HG02642 (cell line): ENCODE measurements at regions not wholly inside any gene's neighbourhood (a gene's known extent, or its start where the extent isn't known, plus 50 kb on each side); places are given as distances from the start of the nearest gene placed in this dataset.
"Not testable (repeated sequence)": the region's sequence is repeated elsewhere in the genome, so short reads cannot be mapped to it uniquely, and the experiment has no call there.

Experiments
- ATAC-seq: cut with Tn5 transposase; IDR thresholded peaks from one replicate; pipeline ENCODE4 v1.9.1; 2021; ENCODE audit warnings: mild to moderate bottlenecking; ENCODE audit not compliant: unreplicated experiment, poor library complexity

DNA sequence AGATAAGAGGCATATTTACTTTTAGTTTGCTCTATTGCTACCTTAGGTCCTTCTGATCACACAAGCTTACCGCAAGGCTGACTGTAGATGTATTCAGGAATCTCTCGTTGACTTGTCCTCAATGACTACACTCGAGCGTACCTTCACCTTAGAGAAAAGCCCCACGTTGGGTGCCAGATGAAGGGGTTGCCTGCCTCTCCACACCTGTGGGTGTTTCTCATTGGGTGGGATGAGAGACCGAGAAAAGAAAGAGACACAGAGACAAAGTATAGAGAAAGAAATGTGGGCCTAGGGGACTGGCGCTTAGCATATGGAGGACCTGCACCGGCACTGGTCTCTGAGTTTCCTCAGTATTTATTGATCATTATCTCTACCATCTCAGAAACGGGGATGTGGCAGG, 51.8 kb downstream of the ASCL4 start:
- ATAC-seq = no peak

DNA sequence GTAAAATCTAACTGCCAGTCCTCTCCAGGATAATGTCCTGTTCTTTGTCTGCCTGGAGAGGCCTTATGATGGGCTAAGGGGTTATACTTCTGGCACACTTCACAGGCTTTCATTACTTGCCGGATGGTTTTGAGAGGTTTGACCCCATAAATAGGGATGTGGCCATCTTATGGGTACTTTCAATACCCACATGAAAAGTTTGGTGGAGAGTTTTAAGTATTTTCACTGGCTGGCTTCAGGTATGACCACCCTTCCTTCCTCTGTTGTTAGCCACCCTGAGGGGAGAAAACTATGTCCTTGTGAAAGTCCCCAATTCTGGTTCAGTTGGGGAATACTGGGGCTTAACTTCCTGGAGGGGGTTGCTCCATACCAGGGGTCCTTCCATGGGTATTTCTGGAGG, 54.8 kb downstream of the ASCL4 start:
- ATAC-seq = no peak

DNA sequence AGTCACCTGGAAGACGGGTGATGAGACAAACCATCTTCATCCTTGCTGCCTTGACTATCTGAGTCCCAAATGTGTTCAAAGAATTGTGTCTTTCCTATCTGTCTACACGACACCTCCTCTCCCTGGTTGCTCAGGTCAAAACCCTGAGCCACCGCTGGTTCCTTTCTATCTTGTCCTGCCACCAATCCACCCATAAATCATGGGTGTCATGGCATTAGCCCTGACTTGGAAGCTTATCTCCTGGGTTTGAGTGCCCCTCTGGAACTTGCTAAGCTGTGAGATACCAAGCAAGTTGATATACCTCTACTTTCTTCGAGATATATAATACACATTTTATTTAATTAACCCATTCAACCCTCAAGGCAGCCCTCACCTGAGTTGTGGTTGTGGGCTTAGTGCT, 57.9 kb downstream of the ASCL4 start:
- ATAC-seq = no peak

DNA sequence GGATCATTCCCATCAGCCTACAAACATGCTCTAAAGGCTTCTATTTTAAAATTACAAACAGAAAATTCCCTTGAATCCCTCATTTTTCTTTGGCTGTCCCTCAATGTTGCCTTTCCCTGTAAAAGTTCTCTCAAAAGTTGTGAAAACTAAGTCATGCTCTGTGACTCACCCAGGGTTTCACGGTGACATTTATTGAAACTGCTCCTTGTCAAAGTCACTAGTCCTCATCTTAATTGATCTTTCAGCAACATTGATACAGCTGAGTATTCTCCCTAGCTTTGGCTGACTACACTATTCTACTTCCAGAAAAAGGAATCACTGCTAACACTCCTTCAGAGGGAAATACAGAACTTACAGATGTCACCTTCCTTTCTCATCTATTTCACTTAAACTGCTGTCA, 65.7 kb downstream of the ASCL4 start:
- no peak for ATAC-seq

GRCh38 chr12:107843351-107844311, 69.1 kb downstream of the ASCL4 start:
- no peak for ATAC-seq

- ATAC-seq = no peak
Measured at GRCh38 chr12:107844312-107844921, 69.9 kb downstream of the ASCL4 start.

DNA sequence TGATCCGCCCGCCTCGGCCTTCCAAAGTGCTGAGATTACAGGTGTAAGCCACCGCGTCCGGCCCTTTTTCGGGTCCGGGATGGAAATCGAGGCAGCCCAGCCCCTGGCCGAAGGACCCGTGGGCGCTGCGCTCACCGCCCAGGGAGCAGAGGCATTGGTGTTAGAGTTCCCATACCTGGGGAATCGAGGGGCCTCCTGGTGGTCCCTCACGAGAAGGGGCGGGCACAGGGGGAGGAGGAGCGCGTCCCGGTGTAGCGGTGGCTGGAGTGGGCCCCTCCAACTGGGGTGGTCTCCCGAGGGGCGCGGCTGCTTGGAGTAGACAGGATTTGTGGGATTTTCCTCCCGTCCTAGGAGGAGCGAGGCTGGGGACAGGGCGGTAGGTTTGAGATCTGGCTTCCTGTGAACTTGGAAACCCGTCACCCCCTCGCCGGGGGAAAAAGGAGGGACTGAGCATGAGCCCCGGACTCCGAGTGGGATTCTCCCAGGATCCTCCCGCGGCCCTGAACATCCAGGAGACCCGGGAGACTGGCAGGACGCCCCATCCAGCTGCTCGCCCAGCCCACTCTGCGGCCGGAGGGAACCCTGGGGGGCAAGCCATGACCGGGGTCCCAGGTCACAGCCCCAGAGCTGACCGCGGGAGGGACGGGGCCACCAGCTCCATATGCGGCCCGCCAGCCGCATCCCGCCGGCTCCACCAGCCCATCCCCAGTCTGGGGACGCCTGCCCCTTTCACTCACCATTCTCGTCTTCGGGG, 70.9 kb downstream of the ASCL4 start:
- no peak for ATAC-seq

GRCh38 chr12:107845980-107846659, 71.6 kb downstream of the ASCL4 start:
- ATAC-seq = no peak

DNA sequence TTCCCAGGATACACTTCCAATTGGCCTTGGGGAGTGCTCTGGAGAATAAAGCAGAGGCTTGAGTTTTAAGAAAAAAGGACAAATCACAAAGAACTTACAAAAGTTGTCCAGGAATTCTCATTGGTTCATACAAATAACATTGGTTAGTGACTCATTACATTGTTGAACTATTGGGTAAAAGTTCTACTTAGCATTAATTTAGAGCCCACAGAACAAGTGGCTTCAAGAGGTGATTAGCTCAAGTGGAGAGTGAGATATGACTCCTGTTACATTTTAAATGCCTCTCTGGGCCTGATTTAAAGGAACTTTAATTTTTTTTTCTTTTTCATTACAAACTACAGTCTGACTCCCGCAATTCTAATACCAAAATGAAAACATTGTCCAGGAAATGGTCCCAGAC, 72.9 kb downstream of the ASCL4 start:
- ATAC-seq = no peak

GRCh38 chr12:107847830-107848229, 73.3 kb downstream of the ASCL4 start:
- no peak for ATAC-seq

DNA sequence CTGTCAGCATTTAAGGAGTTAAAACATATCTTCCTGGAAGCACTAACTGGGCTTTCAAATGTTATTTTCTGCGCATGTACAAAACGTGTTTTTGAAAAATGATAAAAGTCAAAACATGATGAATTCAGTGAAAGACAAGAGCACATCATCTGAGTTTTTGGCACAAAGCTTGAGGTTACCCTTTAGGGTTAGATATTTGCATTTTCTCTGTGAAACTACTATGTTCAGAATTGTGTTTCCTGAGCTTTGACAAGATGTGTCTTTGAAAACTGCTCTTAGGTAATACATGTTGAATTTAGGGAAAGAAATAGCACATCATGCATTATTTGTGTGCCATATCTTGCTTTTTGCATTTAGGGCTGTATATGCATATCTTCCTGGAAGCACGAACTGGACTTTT, 79.0 kb downstream of the ASCL4 start:
- no peak for ATAC-seq

- no peak for ATAC-seq
Measured at GRCh38 chr12:107855471-107855870, 81.0 kb downstream of the ASCL4 start.

DNA sequence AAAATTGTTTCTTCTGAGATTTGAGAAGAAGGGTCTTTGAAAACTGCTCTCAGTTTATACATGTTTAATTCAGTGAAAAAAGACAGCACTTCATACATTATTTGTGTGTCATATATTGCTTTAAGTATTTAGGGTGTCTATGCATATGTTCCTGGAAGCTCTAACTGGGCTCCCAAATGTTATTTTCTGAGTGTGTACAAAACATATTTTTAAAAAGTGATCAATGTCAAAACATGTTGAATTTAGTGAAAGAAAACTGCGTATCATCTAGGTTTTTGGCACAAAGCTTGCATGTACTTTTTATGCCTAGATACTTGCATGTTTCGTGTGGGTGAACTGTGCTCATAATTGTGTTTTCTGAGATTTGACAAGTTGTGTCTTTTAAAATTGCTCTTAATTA, 81.6 kb downstream of the ASCL4 start:
- ATAC-seq = no peak

DNA sequence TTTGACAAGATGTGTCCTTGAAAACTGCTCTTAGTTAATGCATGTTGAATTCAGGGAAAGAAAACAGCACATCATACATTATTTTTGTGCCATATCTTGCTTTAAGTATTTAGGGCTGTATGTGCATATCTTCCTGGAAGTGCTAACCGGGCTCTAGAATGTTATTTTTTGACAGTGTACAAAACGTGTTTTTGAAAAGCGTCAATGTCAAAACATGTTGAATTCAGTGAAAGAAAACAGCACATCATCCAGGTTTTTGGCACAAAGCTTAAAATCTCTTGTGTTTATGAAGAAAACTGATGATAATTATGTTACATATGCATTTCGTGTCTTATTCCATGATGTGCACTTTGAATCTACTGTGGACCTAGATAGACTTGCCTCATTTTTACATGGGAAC, 82.7 kb downstream of the ASCL4 start:
- ATAC-seq = no peak

GRCh38 chr12:107859367-107859766, 84.9 kb downstream of the ASCL4 start:
- ATAC-seq = no peak

DNA sequence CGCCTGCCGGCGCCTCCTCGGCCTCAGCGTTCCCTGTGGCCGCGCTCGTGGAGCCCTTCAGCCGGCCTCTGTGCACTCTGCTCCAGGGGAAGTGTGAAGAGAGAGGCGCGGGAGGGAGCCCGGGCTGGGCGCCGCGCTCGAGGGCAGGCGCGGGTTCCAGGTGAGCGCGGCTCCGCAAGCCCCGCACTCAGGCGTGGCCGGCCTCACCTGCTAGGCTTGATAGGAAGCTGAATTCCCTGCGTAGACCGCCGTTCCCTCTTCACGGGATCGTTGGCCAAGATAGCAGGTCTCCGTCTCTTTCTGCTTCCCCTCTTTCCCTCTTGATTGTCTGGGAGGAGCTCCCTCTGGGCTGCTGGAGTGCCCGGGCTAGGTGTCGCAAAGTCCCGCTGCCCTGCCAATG, 89.7 kb downstream of the ASCL4 start:
- no peak for ATAC-seq

DNA sequence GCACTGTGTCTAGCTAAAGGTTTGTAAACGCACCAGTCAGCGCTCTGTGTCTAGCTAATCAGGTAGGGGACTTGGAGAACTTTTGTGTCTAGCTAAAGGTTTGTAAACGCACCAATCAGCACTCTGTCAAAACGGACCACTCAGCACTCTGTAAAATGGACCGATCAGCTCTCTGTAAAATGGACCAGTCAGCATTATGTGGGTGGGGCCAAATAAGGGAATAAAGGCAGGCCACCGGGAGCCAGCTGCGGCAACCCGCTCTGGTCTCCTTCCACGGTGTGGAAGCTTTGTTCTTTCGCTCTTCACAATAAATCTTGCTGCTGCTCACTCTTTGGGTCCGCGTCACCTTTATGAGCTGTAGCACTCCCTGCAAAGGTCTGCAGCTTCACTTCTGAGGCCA, 90.2 kb downstream of the ASCL4 start:
- ATAC-seq = not testable (repeated sequence)

GRCh38 chr12:107873223-107873622, 98.7 kb downstream of the ASCL4 start:
- ATAC-seq = no peak

GRCh38 chr12:107875786-107876185, 101.3 kb downstream of the ASCL4 start:
- ATAC-seq = no peak
